SK-N-SH (cell line): ENCODE measurements at regions not wholly inside any gene's neighbourhood (a gene's known extent, or its start where the extent isn't known, plus 50 kb on each side); places are given as distances from the start of the nearest gene placed in this dataset.

Experiments used
- MXI1 ChIP-seq: IDR thresholded peaks from 2 replicates; pipeline ENCODE4 v1.6.1; 2012; ENCODE audit warnings: mild to moderate bottlenecking, low read depth, low read length, improper control_type of control experiment
- NRF1 ChIP-seq: IDR thresholded peaks from 2 replicates; pipeline ENCODE4 v1.6.1; 2012; ENCODE audit warnings: low read depth, mild to moderate bottlenecking, low read length
- TF ChIP-seq, protein P1 (sequence below): fragments of 200-600 bp; sonication (generic); IDR thresholded peaks from 2 replicates; pipeline ENCODE4 v1.6.1; 2017; ENCODE audit warnings: antibody characterized with exemption, mild to moderate bottlenecking, moderate library complexity

DNA sequence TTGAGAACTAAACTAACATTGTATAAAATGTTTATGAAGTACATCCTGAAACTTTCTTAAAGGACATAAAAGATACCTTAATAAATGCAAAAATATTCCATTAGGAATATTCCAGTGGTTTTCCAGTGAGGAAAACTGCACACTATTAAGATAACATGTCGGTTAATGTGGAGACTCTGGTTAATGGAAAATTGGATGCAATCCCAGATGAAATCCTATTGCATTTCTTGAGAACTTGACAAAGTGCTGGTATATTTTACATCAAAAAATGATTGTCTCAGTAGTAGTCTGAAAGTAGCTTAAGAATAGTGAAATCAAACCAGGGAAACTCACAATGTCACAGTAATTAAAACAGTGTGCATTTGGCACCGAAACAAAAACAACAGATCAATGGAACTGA, 202.5 kb upstream of the MON1B start:
- TF ChIP-seq NRF1 (no peak), MXI1 (no peak)
- TF ChIP-seq, protein P1, sequence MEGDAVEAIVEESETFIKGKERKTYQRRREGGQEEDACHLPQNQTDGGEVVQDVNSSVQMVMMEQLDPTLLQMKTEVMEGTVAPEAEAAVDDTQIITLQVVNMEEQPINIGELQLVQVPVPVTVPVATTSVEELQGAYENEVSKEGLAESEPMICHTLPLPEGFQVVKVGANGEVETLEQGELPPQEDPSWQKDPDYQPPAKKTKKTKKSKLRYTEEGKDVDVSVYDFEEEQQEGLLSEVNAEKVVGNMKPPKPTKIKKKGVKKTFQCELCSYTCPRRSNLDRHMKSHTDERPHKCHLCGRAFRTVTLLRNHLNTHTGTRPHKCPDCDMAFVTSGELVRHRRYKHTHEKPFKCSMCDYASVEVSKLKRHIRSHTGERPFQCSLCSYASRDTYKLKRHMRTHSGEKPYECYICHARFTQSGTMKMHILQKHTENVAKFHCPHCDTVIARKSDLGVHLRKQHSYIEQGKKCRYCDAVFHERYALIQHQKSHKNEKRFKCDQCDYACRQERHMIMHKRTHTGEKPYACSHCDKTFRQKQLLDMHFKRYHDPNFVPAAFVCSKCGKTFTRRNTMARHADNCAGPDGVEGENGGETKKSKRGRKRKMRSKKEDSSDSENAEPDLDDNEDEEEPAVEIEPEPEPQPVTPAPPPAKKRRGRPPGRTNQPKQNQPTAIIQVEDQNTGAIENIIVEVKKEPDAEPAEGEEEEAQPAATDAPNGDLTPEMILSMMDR: no peak
